Activated T-helper 1 cell treated with anti-CD3 and anti-CD28 coated beads, Interleukin-12 subunit alpha, Interleukin-12 subunit beta, Interleukin-2, Interleukin-4 antibody, amounts not matched to agents 30 ng/mL and 10 ng/mL and 1 ng/mL, durations not matched to agents 14 hours and 24 hours and 36 hours (primary cell): ENCODE measurements at regions not wholly inside any gene's neighbourhood (a gene's known extent, or its start where the extent isn't known, plus 50 kb on each side); places are given as distances from the start of the nearest gene placed in this dataset.

ENCODE experiments used
- DNase-seq: peaks from one replicate; pipeline ENCODE4 v3.0.0; 2021; ENCODE audit warnings: low spot score
- H3K27ac Mint-ChIP-seq: one replicate; pipeline ENCODE4 v1.8.0; 2021; ENCODE audit warnings: mild to moderate bottlenecking, mixed read lengths
- H3K27me3 Mint-ChIP-seq: one replicate; pipeline ENCODE4 v1.8.0; 2022; ENCODE audit warnings: mild to moderate bottlenecking, moderate library complexity, mixed read lengths; ENCODE audit not compliant: insufficient read depth
- H3K36me3 Mint-ChIP-seq: one replicate; pipeline ENCODE4 v1.8.0; 2021; ENCODE audit warnings: low read depth, mixed read lengths
- H3K4me1 Mint-ChIP-seq: one replicate; pipeline ENCODE4 v1.8.0; 2021; ENCODE audit warnings: low read depth, mixed read lengths
- H3K4me3 Mint-ChIP-seq: one replicate; pipeline ENCODE4 v1.8.0; 2021; ENCODE audit warnings: mild to moderate bottlenecking, moderate library complexity, mixed read lengths
- H3K9me3 Mint-ChIP-seq: one replicate; pipeline ENCODE4 v1.8.0; 2021; ENCODE audit warnings: mixed read lengths
- intact Hi-C: fragments of 100-400 bp; cut with micrococcal nuclease; formaldehyde crosslinking; loops from one replicate; pipeline ENCODE4 v1.15.1; 2024

- DNase-seq, result no peak
- intact Hi-C loops, result no loop called here
- H3K4me1 Mint-ChIP-seq, result no peaks in the 10 kb centered on the region
- no peaks in the 10 kb centered on the region for H3K27me3 Mint-ChIP-seq
- H3K27ac Mint-ChIP-seq, result no peak overlapping the region
- no peaks in the 10 kb centered on the region for H3K36me3 Mint-ChIP-seq
- H3K9me3 Mint-ChIP-seq, result no peaks in the 10 kb centered on the region
- H3K4me3 Mint-ChIP-seq, result no peak overlapping the region
Observed at GRCh38 chr1:103948526-103948925, 198.8 kb downstream of the AMY1C start.

GRCh38 chr1:103949779-103950178 lies 200.1 kb downstream of the AMY1C start:
- Mint-ChIP-seq H3K27ac (no peak overlapping the region), H3K4me1 (no peaks in the 10 kb centered on the region), H3K36me3 (no peaks in the 10 kb centered on the region), H3K9me3 (no peaks in the 10 kb centered on the region), H3K4me3 (no peak overlapping the region), H3K27me3 (no peaks in the 10 kb centered on the region)
- no peak for DNase-seq
- intact Hi-C loops, result no loop called here

GRCh38 chr1:103953386-103953785 lies 203.7 kb downstream of the AMY1C start:
- Mint-ChIP-seq H3K27me3 (no peaks in the 10 kb centered on the region), H3K27ac (no peak overlapping the region), H3K4me3 (no peak overlapping the region), H3K4me1 (no peaks in the 10 kb centered on the region), H3K36me3 (no peaks in the 10 kb centered on the region), H3K9me3 (peaks cover under 1% of the 10 kb centered on the region)
- intact Hi-C loops, result no loop called here
- no peak for DNase-seq

GRCh38 chr1:103958699-103959098 lies 209.0 kb downstream of the AMY1C start:
- no peaks in the 10 kb centered on the region for H3K4me1 Mint-ChIP-seq
- H3K27me3 Mint-ChIP-seq, result no peaks in the 10 kb centered on the region
- no peak for DNase-seq
- peaks cover 11% of the 10 kb centered on the region for H3K9me3 Mint-ChIP-seq
- no peaks in the 10 kb centered on the region for H3K36me3 Mint-ChIP-seq
- H3K4me3 Mint-ChIP-seq, result no peak overlapping the region
- intact Hi-C loops, result no loop called here
- H3K27ac Mint-ChIP-seq, result no peak overlapping the region

- Mint-ChIP-seq H3K9me3 (peaks cover 11% of the 10 kb centered on the region), H3K27ac (no peak overlapping the region), H3K4me3 (no peak overlapping the region), H3K36me3 (no peaks in the 10 kb centered on the region), H3K4me1 (no peaks in the 10 kb centered on the region), H3K27me3 (no peaks in the 10 kb centered on the region)
- intact Hi-C loops, result no loop called here
- no peak for DNase-seq
Observed at GRCh38 chr1:103959565-103959964, 209.9 kb downstream of the AMY1C start.

- no peak for DNase-seq
- no peaks in the 10 kb centered on the region for H3K36me3 Mint-ChIP-seq
- H3K27ac Mint-ChIP-seq, result no peak overlapping the region
- intact Hi-C loops, result no loop called here
- no peak overlapping the region for H3K4me3 Mint-ChIP-seq
- H3K4me1 Mint-ChIP-seq, result no peaks in the 10 kb centered on the region
- no peaks in the 10 kb centered on the region for H3K27me3 Mint-ChIP-seq
- peaks cover 11% of the 10 kb centered on the region for H3K9me3 Mint-ChIP-seq
Observed at GRCh38 chr1:103960045-103960444, 210.3 kb downstream of the AMY1C start.

- Mint-ChIP-seq H3K4me1 (no peaks in the 10 kb centered on the region), H3K27me3 (no peaks in the 10 kb centered on the region), H3K27ac (no peak overlapping the region), H3K9me3 (peaks cover 14% of the 10 kb centered on the region), H3K4me3 (no peak overlapping the region), H3K36me3 (no peaks in the 10 kb centered on the region)
- intact Hi-C loops, result no loop called here
- DNase-seq, result no peak
Observed at GRCh38 chr1:103960710-103961109, 211.0 kb downstream of the AMY1C start.

- Mint-ChIP-seq H3K36me3 (no peaks in the 10 kb centered on the region), H3K27me3 (no peaks in the 10 kb centered on the region)
- intact Hi-C loops, result no loop called here
Observed at GRCh38 chr1:103986792-103987191, 237.1 kb downstream of the AMY1C start.

GRCh38 chr1:103997631-103998030 lies 247.9 kb downstream of the AMY1C start:
- DNase-seq, result no peak
- intact Hi-C loops, result no loop called here
- Mint-ChIP-seq H3K4me1 (no peaks in the 10 kb centered on the region), H3K27ac (no peak overlapping the region), H3K27me3 (no peaks in the 10 kb centered on the region), H3K36me3 (no peaks in the 10 kb centered on the region), H3K4me3 (no peak overlapping the region), H3K9me3 (no peaks in the 10 kb centered on the region)

More at GRCh38 chr1:103986792-103987191, 237.1 kb downstream of the AMY1C start:
- H3K27ac Mint-ChIP-seq, result no peak overlapping the region
- H3K4me3 Mint-ChIP-seq, result no peak overlapping the region
- peaks cover 3% of the 10 kb centered on the region for H3K9me3 Mint-ChIP-seq
- DNase-seq, result no peak
- H3K4me1 Mint-ChIP-seq, result no peaks in the 10 kb centered on the region

- Mint-ChIP-seq H3K27me3 (no peaks in the 10 kb centered on the region), H3K4me1 (no peaks in the 10 kb centered on the region), H3K4me3 (no peak overlapping the region), H3K36me3 (no peaks in the 10 kb centered on the region), H3K27ac (no peak overlapping the region), H3K9me3 (peaks cover 20% of the 10 kb centered on the region)
- intact Hi-C loops, result no loop called here
- no peak for DNase-seq
Observed at GRCh38 chr1:104018922-104019674, 269.4 kb downstream of the AMY1C start.

GRCh38 chr1:104019675-104020049 lies 270.0 kb downstream of the AMY1C start:
- DNase-seq, result no peak
- peaks cover 21% of the 10 kb centered on the region for H3K9me3 Mint-ChIP-seq
- no peak overlapping the region for H3K4me3 Mint-ChIP-seq
- no peak overlapping the region for H3K27ac Mint-ChIP-seq
- H3K36me3 Mint-ChIP-seq, result no peaks in the 10 kb centered on the region
- H3K4me1 Mint-ChIP-seq, result no peaks in the 10 kb centered on the region
- intact Hi-C loops, result loop anchor here (10.0 kb wide), 1 partner anchor 65 kb away; no protein-coding TSS in a partner anchor
- H3K27me3 Mint-ChIP-seq, result no peaks in the 10 kb centered on the region

- no peak for DNase-seq
- Mint-ChIP-seq H3K4me1 (no peaks in the 10 kb centered on the region), H3K9me3 (peaks cover 4% of the 10 kb centered on the region), H3K27ac (no peak overlapping the region), H3K4me3 (no peak overlapping the region), H3K36me3 (no peaks in the 10 kb centered on the region), H3K27me3 (no peaks in the 10 kb centered on the region)
- intact Hi-C loops, result loop anchor here (10.0 kb wide), 1 partner anchor 56 kb away; no protein-coding TSS in a partner anchor
Observed at GRCh38 chr1:104028416-104029035, 278.8 kb downstream of the AMY1C start.

GRCh38 chr1:104029456-104029970 lies 279.8 kb downstream of the AMY1C start:
- Mint-ChIP-seq H3K4me3 (no peak overlapping the region), H3K27ac (no peak overlapping the region)
- intact Hi-C loops, result loop anchor here (10.0 kb wide), 1 partner anchor 55 kb away; no protein-coding TSS in a partner anchor

More at GRCh38 chr1:104029456-104029970, 279.8 kb downstream of the AMY1C start:
- H3K27me3 Mint-ChIP-seq, result no peaks in the 10 kb centered on the region
- peaks cover 2% of the 10 kb centered on the region for H3K9me3 Mint-ChIP-seq
- H3K36me3 Mint-ChIP-seq, result no peaks in the 10 kb centered on the region
- no peak for DNase-seq
- H3K4me1 Mint-ChIP-seq, result no peaks in the 10 kb centered on the region
